AG09309 (cell line): ENCODE measurements at regions not wholly inside any gene's neighbourhood (a gene's known extent, or its start where the extent isn't known, plus 50 kb on each side); places are given as distances from the start of the nearest gene placed in this dataset.
"Not testable (repeated sequence)": the region's sequence is repeated elsewhere in the genome, so short reads cannot be mapped to it uniquely, and the experiment has no call there.

Source experiments
- DNase-seq: peaks from one replicate; pipeline ENCODE4 v3.0.0-alpha.2; 2010; ENCODE audit warnings: low read depth
- H3K4me3 ChIP-seq: 2 replicates; pipeline ENCODE4 v1.5.1; 2011; ENCODE audit warnings: mild to moderate bottlenecking, low read depth, low read length, moderate library complexity; ENCODE audit not compliant: control insufficient read depth
- CTCF ChIP-seq: IDR thresholded peaks from 2 replicates; pipeline ENCODE4 v1.5.1; 2011; ENCODE audit warnings: mild to moderate bottlenecking, low read depth, low read length, inconsistent platforms; ENCODE audit not compliant: insufficient read depth, control insufficient read depth; ENCODE audit errors: missing control alignments

DNA sequence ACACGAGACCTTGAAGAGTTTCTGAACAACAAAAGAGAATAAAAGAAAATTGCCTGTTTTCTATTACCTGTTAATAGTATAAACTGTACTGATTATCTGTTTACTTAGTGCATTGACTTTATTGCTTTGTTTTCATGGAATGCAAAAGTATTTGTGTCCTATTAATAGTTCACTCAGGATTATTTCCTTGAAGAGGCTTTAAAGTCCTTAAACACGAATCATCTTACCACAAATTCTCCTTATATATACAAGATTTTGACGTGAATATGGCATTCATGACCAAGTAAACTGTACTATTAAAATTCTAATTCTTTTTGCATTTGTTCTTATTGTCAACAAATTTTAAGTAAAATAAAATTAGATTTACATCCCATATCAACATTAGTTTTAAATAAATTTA lies 513.0 kb downstream of the NTRK3 start:
- no peak for TF ChIP-seq CTCF
- DNase-seq: no peak
- no peak overlapping the region for H3K4me3 ChIP-seq

DNA sequence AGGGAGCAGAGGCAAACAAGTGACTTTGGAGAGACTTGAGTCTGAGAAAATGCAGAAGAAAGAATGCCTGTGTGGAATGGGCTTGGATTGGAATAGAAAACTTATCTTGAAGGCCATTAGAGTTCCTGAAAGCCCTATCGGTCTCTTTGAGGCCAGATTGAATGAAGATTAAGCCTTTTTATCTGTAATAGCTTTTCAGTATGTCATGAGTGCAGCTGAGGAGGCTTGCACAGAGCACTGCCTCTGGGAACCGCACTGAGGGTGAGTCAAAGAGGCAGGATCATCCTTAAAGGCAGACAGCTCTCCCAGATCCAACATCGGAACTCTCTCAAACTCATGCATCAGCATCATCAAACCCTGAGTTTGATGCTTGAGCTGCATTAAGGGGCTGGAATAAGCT lies 515.2 kb downstream of the NTRK3 start:
- DNase-seq: no peak
- TF ChIP-seq CTCF: no peak
- H3K4me3 ChIP-seq: no peak overlapping the region

DNA sequence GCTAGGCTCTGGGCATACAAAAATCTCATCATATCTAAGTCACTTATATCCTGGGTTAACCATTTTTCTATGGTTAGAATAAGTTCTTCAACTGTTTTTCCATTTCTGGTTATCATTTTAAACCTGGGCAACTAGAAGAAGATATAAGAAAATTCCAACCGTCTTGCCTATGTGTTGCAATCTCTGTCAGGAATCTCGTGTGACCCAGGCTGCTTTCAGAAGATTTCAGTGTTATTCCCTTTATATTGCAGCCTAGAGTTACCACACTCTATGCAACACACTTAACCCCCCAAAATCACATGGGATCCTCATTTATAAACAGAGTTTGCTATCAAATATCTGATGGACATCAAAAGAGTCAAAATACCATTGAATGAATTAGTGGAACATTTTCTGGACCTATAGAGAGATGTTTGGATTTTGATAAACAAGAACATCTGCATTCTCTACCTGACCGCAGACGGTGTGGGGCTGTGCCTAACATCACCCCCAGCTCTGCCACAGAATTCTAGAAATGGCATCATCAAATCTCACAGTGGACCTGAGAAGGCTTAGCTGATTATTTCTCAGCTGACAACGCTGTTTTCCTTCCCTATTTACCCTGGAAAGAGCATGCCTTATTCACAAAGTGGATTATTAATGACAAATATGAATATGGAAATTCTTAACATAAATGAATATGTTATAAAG lies 515.7 kb downstream of the NTRK3 start:
- no peak for TF ChIP-seq CTCF
- no peak for DNase-seq
- H3K4me3 ChIP-seq: no peak overlapping the region

- TF ChIP-seq CTCF: no peak
- DNase-seq: no peak
- H3K4me3 ChIP-seq: no peak overlapping the region
Observed at GRCh38 chr15:87739866-87740265, 516.7 kb downstream of the NTRK3 start.

- no peak overlapping the region for H3K4me3 ChIP-seq
- no peak for DNase-seq
- TF ChIP-seq CTCF: no peak
Observed at GRCh38 chr15:87739081-87739480, 517.5 kb downstream of the NTRK3 start.

DNA sequence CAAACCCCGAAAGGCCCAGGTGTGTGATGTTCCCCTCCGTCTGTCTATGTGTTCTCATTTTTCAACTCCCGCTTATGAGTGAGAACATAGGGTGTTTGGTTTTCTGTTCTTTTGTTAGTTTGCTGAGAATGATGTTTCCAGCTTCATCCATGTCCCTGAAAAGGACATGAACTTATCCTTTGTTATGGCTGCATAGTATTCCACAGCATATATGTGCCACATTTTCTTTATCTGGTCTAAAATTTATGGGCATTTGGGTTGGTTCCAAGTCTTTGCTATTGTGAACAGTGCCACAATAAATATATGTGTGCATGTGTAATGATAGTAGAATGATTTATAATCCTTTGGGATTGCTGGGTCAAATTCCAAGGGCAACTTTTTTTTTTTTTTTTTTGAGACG lies 519.1 kb downstream of the NTRK3 start:
- DNase-seq, H3K4me3 ChIP-seq: not testable (repeated sequence)

DNA sequence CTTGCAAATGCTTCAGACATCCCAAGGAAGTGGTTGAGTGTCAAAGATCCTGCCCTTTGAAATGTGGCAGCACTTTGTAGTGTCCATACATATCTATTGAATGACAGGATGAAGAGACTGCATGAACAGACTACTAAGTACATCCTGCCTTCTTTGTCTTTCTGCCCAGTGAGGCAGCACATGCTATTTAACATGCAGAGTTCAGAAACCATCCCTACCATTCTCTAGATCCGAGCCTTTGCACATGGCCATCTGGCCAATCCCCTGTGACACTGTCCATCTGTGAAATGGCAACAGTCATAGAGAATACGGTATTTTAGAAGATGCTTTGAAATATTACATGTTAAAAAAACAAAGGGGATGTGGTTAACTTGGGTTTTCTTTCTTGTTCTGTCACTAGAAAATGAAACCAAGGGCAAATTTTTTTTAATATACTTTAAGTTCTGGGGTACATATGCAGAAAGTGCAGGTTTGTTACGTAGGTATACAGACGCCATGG lies 519.6 kb downstream of the NTRK3 start:
- DNase-seq: no peak
- no peak overlapping the region for H3K4me3 ChIP-seq
- TF ChIP-seq CTCF: no peak
